Common myeloid progenitor, CD34-positive (primary cell): ENCODE measurements at regions not wholly inside any gene's neighbourhood (a gene's known extent, or its start where the extent isn't known, plus 50 kb on each side); places are given as distances from the start of the nearest gene placed in this dataset.
A peak's percentile ranks its signal among the peaks of the same experiment; 100 is the strongest.

Source experiments
- CTCF ChIA-PET: fragments of 350-600 bp; sonication (Branson Sonifier 250); formaldehyde crosslinking; loops from one replicate; lab custom pipeline; 2021; ENCODE audit warnings: antibody characterized with exemption; lab: Charles Lee
- POLR2A ChIA-PET: fragments of 350-600 bp; sonication (Branson Sonifier 250); formaldehyde crosslinking; loops from one replicate; lab custom pipeline; 2021; ENCODE audit warnings: antibody characterized with exemption; lab: Charles Lee
- DNase-seq, 3 donors: peaks; one replicate each; pipeline versions ENCODE4 v3.0.0 to v3.0.0-alpha.2; 2013
- H3K27ac ChIP-seq, 2 experiments: 1 replicate in 1 of 2; 2 replicates in 1 of 2; pipeline ENCODE4 v1.7.0; 2013; ENCODE audit warnings: inconsistent platforms in 2 of 2, low read length in 2 of 2, mild to moderate bottlenecking in 2 of 2, low read depth in 1 of 2, moderate library complexity in 1 of 2; ENCODE audit not compliant: severe bottlenecking in 2 of 2, insufficient read depth in 1 of 2, poor library complexity in 1 of 2
- H3K27me3 ChIP-seq, 5 experiments: replicated peaks in 2 of 5; 1 replicate in 3 of 5; 2 replicates in 2 of 5; pipeline versions ENCODE4 v1.6.1 to v1.7.0; 2013; ENCODE audit warnings: low read length in 4 of 5, mild to moderate bottlenecking in 2 of 5, moderate library complexity in 2 of 5, inconsistent platforms in 1 of 5; ENCODE audit not compliant: insufficient read depth in 5 of 5, control insufficient read depth in 4 of 5
- H3K36me3 ChIP-seq, 4 experiments: 1 replicate in 2 of 4; 2 replicates in 2 of 4; pipeline versions ENCODE4 v1.6.1 to v1.7.0; 2013; ENCODE audit warnings: low read length in 3 of 4, control low read depth in 1 of 4, mild to moderate bottlenecking in 1 of 4; ENCODE audit not compliant: control insufficient read depth in 4 of 4, insufficient read depth in 4 of 4
- H3K4me1 ChIP-seq, 4 experiments: 1 replicate in 3 of 4; 2 replicates in 1 of 4; pipeline versions ENCODE4 v1.6.1 to v1.7.1; 2013; ENCODE audit warnings: low read length in 3 of 4, mild to moderate bottlenecking in 3 of 4, control low read depth in 1 of 4, inconsistent platforms in 1 of 4, moderate library complexity in 1 of 4; ENCODE audit not compliant: control insufficient read depth in 4 of 4, insufficient read depth in 4 of 4; ENCODE audit errors: control extremely low read depth in 1 of 4
- H3K4me3 ChIP-seq, 7 experiments: 1 replicate in 4 of 7; 2 replicates in 3 of 7; pipeline versions ENCODE4 v1.5.1 to v1.7.0; 2013; ENCODE audit warnings: mild to moderate bottlenecking in 7 of 7, low read length in 6 of 7, moderate library complexity in 6 of 7, inconsistent platforms in 2 of 7, low read depth in 2 of 7, control low read depth in 1 of 7; ENCODE audit not compliant: insufficient read depth in 4 of 7, control insufficient read depth in 1 of 7; ENCODE audit errors: extremely low read depth in 1 of 7
- H3K9me3 ChIP-seq, 5 experiments: 1 replicate in 4 of 5; 2 replicates in 1 of 5; pipeline versions ENCODE4 v1.6.1 to v1.7.1; 2013; ENCODE audit warnings: low read length in 4 of 5, mild to moderate bottlenecking in 2 of 5, inconsistent platforms in 1 of 5, low read depth in 1 of 5, moderate library complexity in 1 of 5; ENCODE audit not compliant: control insufficient read depth in 4 of 5, insufficient read depth in 2 of 5; ENCODE audit errors: control extremely low read depth in 1 of 5
- WGBS: methylation state at CpG from one replicate; pipeline ENCODE4 v1.1.5; 2013; ENCODE audit not compliant: insufficient coverage; 5-methylcytosine and 5-hydroxymethylcytosine counted together

GRCh38 chr2:186909095-186909494 is 60.1 kb upstream of the ZSWIM2 start:
- H3K27me3 ChIP-seq, result no peaks in the 10 kb centered on the region
- ChIA-PET CTCF (interaction anchor here (1.2 to 1.6 kb wide), 2 partner anchors 17 to 46 kb away, joined by 3 read pairs; no protein-coding TSS in a partner anchor), POLR2A (no interaction called here)
- peaks cover 0 to 15% (median 7%) of the 10 kb centered on the region in 4 experiments for H3K4me1 ChIP-seq
- no CpG with 5 or more reads among the region's 3 CpGs for WGBS
- no peak overlapping the region for H3K4me3 ChIP-seq
- H3K27ac ChIP-seq, result no peak overlapping the region
- no peak for DNase-seq
- H3K36me3 ChIP-seq, result no peaks in the 10 kb centered on the region
- H3K9me3 ChIP-seq, result no peaks in the 10 kb centered on the region

- POLR2A ChIA-PET, result no interaction called here
- 100% methylated on average over 1 of the region's 1 CpG for WGBS
- H3K4me3 ChIP-seq, result no peak overlapping the region
These were observed 58.9 kb upstream of the ZSWIM2 start for GRCh38 chr2:186907897-186908296.

GRCh38 chr2:186903216-186903615 is 54.2 kb upstream of the ZSWIM2 start:
- no peaks in the 10 kb centered on the region for H3K36me3 ChIP-seq
- H3K4me3 ChIP-seq, result no peak overlapping the region
- H3K9me3 ChIP-seq, result peaks cover 0 to 3% (median 0%) of the 10 kb centered on the region in 5 experiments
- H3K27me3 ChIP-seq, result no peaks in the 10 kb centered on the region
- no CpG with 5 or more reads among the region's 2 CpGs for WGBS
- peak in 2 of 3 donors; percentile 36 to 40 for DNase-seq
- H3K27ac ChIP-seq, result no peak overlapping the region
- ChIA-PET CTCF (interaction anchor here (1.0 to 5.0 kb wide), 17 partner anchors 8 to 678 kb away, joined by 3 to 46 read pairs (median 7); partner anchors contain the start of gene CALCRL), POLR2A (interaction anchor here (0.8 kb wide), 1 partner anchor 14 kb away, joined by 3 read pairs; no protein-coding TSS in a partner anchor)
- no peaks in the 10 kb centered on the region for H3K4me1 ChIP-seq

More at GRCh38 chr2:186907897-186908296, 58.9 kb upstream of the ZSWIM2 start:
- no peak overlapping the region for H3K27ac ChIP-seq
- peaks cover 0 to 10% (median 5%) of the 10 kb centered on the region in 4 experiments for H3K4me1 ChIP-seq
- DNase-seq, result peak in 2 of 3 donors; percentile 38 to 51
- H3K36me3 ChIP-seq, result no peaks in the 10 kb centered on the region
- CTCF ChIA-PET, result interaction anchor here (0.8 to 1.6 kb wide), 5 partner anchors 11 to 545 kb away, joined by 3 read pairs; no protein-coding TSS in a partner anchor
- H3K9me3 ChIP-seq, result no peaks in the 10 kb centered on the region
- H3K27me3 ChIP-seq, result no peaks in the 10 kb centered on the region
